ENCODE measurements at regions not wholly inside any gene's neighbourhood (a gene's known extent, or its start where the extent isn't known, plus 50 kb on each side); places are given as distances from the start of the nearest gene placed in this dataset.

DNA sequence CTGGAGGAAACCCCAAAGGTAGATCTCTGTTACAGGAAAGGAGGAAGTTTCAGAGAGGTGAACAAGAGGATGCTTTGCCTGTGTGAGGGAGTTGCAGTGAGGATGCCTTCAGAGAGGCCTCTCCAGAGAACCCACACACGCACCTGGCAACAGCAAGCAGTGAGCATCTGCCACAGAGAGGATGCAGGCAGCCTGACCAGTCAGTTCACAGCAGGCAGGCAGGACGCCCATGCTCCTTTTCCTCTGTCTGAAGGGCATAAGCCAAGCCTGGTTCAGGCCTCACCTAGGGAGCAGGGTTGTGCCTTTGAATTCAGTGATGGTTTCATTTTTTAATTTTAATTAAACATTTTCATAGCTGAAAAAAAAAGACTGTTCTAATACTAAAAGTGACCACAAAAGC, 346.0 kb upstream of the MARCKS start:
- TF ChIP-seq POLR2AphosphoS5 (IDR thresholded peaks at IDR 0.05): no peak
- TF ChIP-seq, protein P1, sequence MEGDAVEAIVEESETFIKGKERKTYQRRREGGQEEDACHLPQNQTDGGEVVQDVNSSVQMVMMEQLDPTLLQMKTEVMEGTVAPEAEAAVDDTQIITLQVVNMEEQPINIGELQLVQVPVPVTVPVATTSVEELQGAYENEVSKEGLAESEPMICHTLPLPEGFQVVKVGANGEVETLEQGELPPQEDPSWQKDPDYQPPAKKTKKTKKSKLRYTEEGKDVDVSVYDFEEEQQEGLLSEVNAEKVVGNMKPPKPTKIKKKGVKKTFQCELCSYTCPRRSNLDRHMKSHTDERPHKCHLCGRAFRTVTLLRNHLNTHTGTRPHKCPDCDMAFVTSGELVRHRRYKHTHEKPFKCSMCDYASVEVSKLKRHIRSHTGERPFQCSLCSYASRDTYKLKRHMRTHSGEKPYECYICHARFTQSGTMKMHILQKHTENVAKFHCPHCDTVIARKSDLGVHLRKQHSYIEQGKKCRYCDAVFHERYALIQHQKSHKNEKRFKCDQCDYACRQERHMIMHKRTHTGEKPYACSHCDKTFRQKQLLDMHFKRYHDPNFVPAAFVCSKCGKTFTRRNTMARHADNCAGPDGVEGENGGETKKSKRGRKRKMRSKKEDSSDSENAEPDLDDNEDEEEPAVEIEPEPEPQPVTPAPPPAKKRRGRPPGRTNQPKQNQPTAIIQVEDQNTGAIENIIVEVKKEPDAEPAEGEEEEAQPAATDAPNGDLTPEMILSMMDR (IDR thresholded peaks at IDR 0.05): no peak
